GM12878 (cell line): ENCODE measurements at regions not wholly inside any gene's neighbourhood (a gene's known extent, or its start where the extent isn't known, plus 50 kb on each side); places are given as distances from the start of the nearest gene placed in this dataset.

ENCODE experiments used
- ATAC-seq: fragments of 200-7000 bp; cut with Tn5 transposase; 3 replicates; pipeline ENCODE4 v1.9.1; 2020; ENCODE audit warnings: mild to moderate bottlenecking, moderate library complexity
- BruUV-seq: library from RNA; stranded (reverse); fragments of 400-500 nt; replicated peaks from 2 replicates; lab custom pipeline; 2021; lab: Mats Ljungman, UMichigan
- CTCF ChIA-PET: fragments of 300-600 bp; sonication (Branson Sonifier 250); formaldehyde crosslinking; extraction: SDS; loops from one replicate; lab custom pipeline; 2021; ENCODE audit warnings: inconsistent platforms; lab: Yijun Ruan, JAX
- POLR2A ChIA-PET: fragments of 350-600 bp; formaldehyde crosslinking; extraction: SDS; loops from one replicate; lab custom pipeline; 2021; ENCODE audit warnings: inconsistent platforms; lab: Charles Lee
- RAD21 ChIA-PET: fragments of 300-600 bp; sonication (Branson Sonifier 250); formaldehyde crosslinking; loops from one replicate; lab custom pipeline; 2023; ENCODE audit warnings: antibody characterized with exemption; ENCODE audit not compliant: unreplicated experiment; lab: Charles Lee
- SMC1A ChIA-PET: fragments of 300-600 bp; sonication (Branson Sonifier 250); formaldehyde crosslinking; loops from one replicate; lab custom pipeline; 2023; ENCODE audit not compliant: unreplicated experiment, uncharacterized antibody; lab: Charles Lee
- DNase-seq: peaks from one replicate; pipeline ENCODE4 v3.0.0-alpha.2; 2011; ENCODE audit warnings: low read depth, low spot score
- FAIRE-seq: peaks from 3 replicates; lab custom pipeline; 2011; peaks lifted over from hg19 to GRCh38; lab: Jason Lieb, UNC
- H2AFZ ChIP-seq: 2 replicates; pipeline ENCODE4 v1.6.0; 2011; ENCODE audit warnings: low read depth, low read length, control low read depth; ENCODE audit not compliant: control insufficient read depth
- H3K27ac ChIP-seq: 2 replicates; pipeline ENCODE4 v1.5.1; 2011; ENCODE audit warnings: control low read depth; ENCODE audit not compliant: control insufficient read depth, insufficient read depth
- H3K27me3 ChIP-seq, 2 experiments: replicated peaks in 1 of 2; 2 replicates each; pipeline versions ENCODE4 v1.6.0 to v1.6.1; 2011; ENCODE audit warnings: low read length in 1 of 2; ENCODE audit not compliant: control insufficient read depth in 2 of 2, insufficient read depth in 2 of 2
- H3K36me3 ChIP-seq, 2 experiments: 2 replicates each; pipeline ENCODE4 v1.5.1; 2011; ENCODE audit warnings: low read length in 1 of 2; ENCODE audit not compliant: control insufficient read depth in 2 of 2, insufficient read depth in 2 of 2
- H3K4me1 ChIP-seq: 2 replicates; pipeline ENCODE4 v1.6.1; 2011; ENCODE audit warnings: mild to moderate bottlenecking, low read length, moderate library complexity, mixed read lengths; ENCODE audit not compliant: control insufficient read depth, insufficient read depth
- H3K4me2 ChIP-seq: 2 replicates; pipeline ENCODE4 v1.6.0; 2011; ENCODE audit warnings: control low read depth; ENCODE audit not compliant: control insufficient read depth, insufficient read depth
- H3K4me3 ChIP-seq: fragments of 200-600 bp; sonication (generic); 2 replicates; pipeline ENCODE4 v1.5.1; 2016
- H3K79me2 ChIP-seq: 2 replicates; pipeline ENCODE4 v1.6.0; 2011; ENCODE audit warnings: low read length; ENCODE audit not compliant: control insufficient read depth, insufficient read depth
- H3K9ac ChIP-seq: 2 replicates; pipeline ENCODE4 v1.8.0; 2011; ENCODE audit warnings: low read length, control low read depth, mixed read lengths; ENCODE audit not compliant: control insufficient read depth, insufficient read depth
- H3K9me3 ChIP-seq: replicated peaks from 3 replicates; pipeline ENCODE4 v1.5.1; 2011; ENCODE audit warnings: mild to moderate bottlenecking, low read length; ENCODE audit not compliant: control insufficient read depth, insufficient read depth
- H4K20me1 ChIP-seq: 2 replicates; pipeline ENCODE4 v1.6.0; 2011; ENCODE audit not compliant: control insufficient read depth, insufficient read depth
- EZH2 ChIP-seq: IDR thresholded peaks from 2 replicates; pipeline ENCODE4 v1.6.1; 2012; ENCODE audit warnings: low read depth, mild to moderate bottlenecking, control low read depth, inconsistent platforms, low read length, borderline replicate concordance; ENCODE audit not compliant: control insufficient read depth
- MTA2 ChIP-seq: fragments of 450-650 bp; IDR thresholded peaks from 2 replicates; pipeline ENCODE4 v1.6.1; 2016; ENCODE audit warnings: low read depth, mild to moderate bottlenecking, moderate library complexity
- POU2F2 ChIP-seq: IDR thresholded peaks from 3 replicates; pipeline ENCODE4 v1.6.1; 2011; ENCODE audit warnings: low read depth, mild to moderate bottlenecking, low read length, borderline replicate concordance
- ZZZ3 ChIP-seq: IDR thresholded peaks from 2 replicates; pipeline ENCODE4 v1.6.1; 2011; ENCODE audit warnings: low read depth; ENCODE audit not compliant: control insufficient read depth, insufficient read length
- WGBS: methylation state at CpG from one replicate; pipeline ENCODE4 v1.1.6; 2016; ENCODE audit warnings: low lambda C conversion rate; ENCODE audit not compliant: insufficient replicate concordance, insufficient coverage; ENCODE audit errors: missing lambda C conversion rate; 5-methylcytosine and 5-hydroxymethylcytosine counted together
- in situ Hi-C: fragments of 300-500 bp; cut with MboI; formaldehyde crosslinking; loops from 9 replicates; pipeline ENCODE4 v1.14.3; 2018; ENCODE audit warnings: mixed read lengths
- intact Hi-C: fragments of 100-400 bp; cut with micrococcal nuclease; formaldehyde crosslinking; loops from one replicate; pipeline ENCODE4 v1.14.2; 2022; ENCODE audit not compliant: unreplicated experiment
- TF ChIP-seq, protein P1 (sequence below): IDR thresholded peaks from 2 replicates; pipeline ENCODE4 v1.6.1; 2011; ENCODE audit warnings: borderline replicate concordance, low read depth, mild to moderate bottlenecking, moderate library complexity, mixed read lengths, low read length; ENCODE audit not compliant: insufficient read depth; ENCODE audit errors: extremely low read length

DNA sequence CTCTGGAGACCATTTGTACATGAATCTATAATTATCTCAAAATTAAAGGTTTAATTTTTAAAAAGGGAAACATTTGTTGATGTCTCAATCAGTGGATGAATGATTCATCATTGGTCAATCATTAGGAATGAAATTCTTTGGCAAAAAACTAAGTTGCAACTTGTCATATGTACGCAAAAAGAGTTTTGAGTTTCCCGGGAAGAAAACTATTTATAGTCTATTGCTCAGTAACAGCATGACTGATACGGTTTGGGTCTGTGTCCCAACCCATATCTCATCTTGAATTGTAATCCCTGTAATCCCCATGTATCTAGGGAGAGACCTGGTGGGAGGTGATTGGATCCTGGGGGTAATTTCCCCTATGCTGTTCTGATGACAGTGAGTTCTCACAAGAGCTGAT, 765.8 kb upstream of the ROBO1 start:
- no peak for DNase-seq
- ChIA-PET POLR2A (no interaction called here), SMC1A (no interaction called here), CTCF (no interaction called here), RAD21 (no interaction called here)
- no TSS peak for BruUV-seq
- Histone ChIP-seq H3K36me3 (no peaks in the 10 kb centered on the region), H3K4me2 (no peak overlapping the region), H2AFZ (no peak overlapping the region), H3K4me3 (no peak overlapping the region), H3K27me3 (no peaks in the 10 kb centered on the region), H3K27ac (no peak overlapping the region), H3K9me3 (no peaks in the 10 kb centered on the region), H3K79me2 (no peaks in the 10 kb centered on the region), H3K4me1 (no peaks in the 10 kb centered on the region), H4K20me1 (no peaks in the 10 kb centered on the region), H3K9ac (no peak overlapping the region)
- WGBS, result 47% methylated on average over 3 of the region's 3 CpGs
- no peak for ATAC-seq
- intact Hi-C loops, result no loop called here
- in situ Hi-C loops, result no loop called here
- FAIRE-seq, result no peak
- no peak for TF ChIP-seq POU2F2
- TF ChIP-seq, all 136 proteins: peak for 0

- Histone ChIP-seq H3K79me2 (no peaks in the 10 kb centered on the region), H3K27ac (no peak overlapping the region), H3K9me3 (no peaks in the 10 kb centered on the region), H4K20me1 (no peaks in the 10 kb centered on the region), H3K9ac (no peak overlapping the region), H3K27me3 (no peaks in the 10 kb centered on the region), H3K4me1 (no peaks in the 10 kb centered on the region), H3K36me3 (no peaks in the 10 kb centered on the region), H3K4me3 (no peak overlapping the region), H2AFZ (no peak overlapping the region), H3K4me2 (no peak overlapping the region)
- in situ Hi-C loops, result no loop called here
- RAD21 ChIA-PET, result no interaction called here
- FAIRE-seq, result no peak
- POLR2A ChIA-PET, result no interaction called here
- no TSS peak for BruUV-seq
- intact Hi-C loops, result no loop called here
- TF ChIP-seq EZH2 (no peak), MTA2 (no peak), ZZZ3 (no peak)
- TF ChIP-seq, protein P1, sequence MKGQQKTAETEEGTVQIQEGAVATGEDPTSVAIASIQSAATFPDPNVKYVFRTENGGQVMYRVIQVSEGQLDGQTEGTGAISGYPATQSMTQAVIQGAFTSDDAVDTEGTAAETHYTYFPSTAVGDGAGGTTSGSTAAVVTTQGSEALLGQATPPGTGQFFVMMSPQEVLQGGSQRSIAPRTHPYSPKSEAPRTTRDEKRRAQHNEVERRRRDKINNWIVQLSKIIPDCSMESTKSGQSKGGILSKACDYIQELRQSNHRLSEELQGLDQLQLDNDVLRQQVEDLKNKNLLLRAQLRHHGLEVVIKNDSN, result no peak
- CTCF ChIA-PET, result interaction anchor here (1.1 to 2.5 kb wide), 2 partner anchors 14 to 151 kb away, joined by 3 to 7 read pairs; no protein-coding TSS in a partner anchor
- SMC1A ChIA-PET, result interaction anchor here (1.0 kb wide), 2 partner anchors 12 to 151 kb away, joined by 4 to 5 read pairs; no protein-coding TSS in a partner anchor
- 45% methylated on average over 4 of the region's 4 CpGs for WGBS
- no peak for ATAC-seq
- DNase-seq, result no peak
Observed at GRCh38 chr3:80526153-80526552, 758.4 kb upstream of the ROBO1 start.
